Kidney (tissue), 13 donors: ENCODE measurements at regions not wholly inside any gene's neighbourhood (a gene's known extent, or its start where the extent isn't known, plus 50 kb on each side); places are given as distances from the start of the nearest gene placed in this dataset.

Experiments
- DNase-seq, 5 donors: peaks; one replicate each; pipeline ENCODE4 v3.0.0-alpha.2; 2013 to 2020
- FAIRE-seq: peaks from 2 replicates; lab custom pipeline; 2012; peaks lifted over from hg19 to GRCh38; lab: Jason Lieb, UNC
- H3K27ac ChIP-seq, 2 donors: one replicate each; pipeline ENCODE4 v1.7.0; 2013; ENCODE audit warnings: low read depth in 2 of 2, low read length in 2 of 2, inconsistent platforms in 1 of 2
- H3K27me3 ChIP-seq: one replicate; pipeline ENCODE4 v1.7.1; 2013; ENCODE audit warnings: low read length, inconsistent platforms; ENCODE audit not compliant: control insufficient read depth, insufficient read depth
- H3K36me3 ChIP-seq, 3 donors: one replicate each; pipeline versions ENCODE4 v1.7.0 to v1.7.1; 2013; ENCODE audit warnings: low read length in 3 of 3, control low read depth in 1 of 3, inconsistent platforms in 1 of 3; ENCODE audit not compliant: insufficient read depth in 3 of 3, control insufficient read depth in 2 of 3
- H3K4me1 ChIP-seq, 3 donors: one replicate each; pipeline versions ENCODE4 v1.7.0 to v1.7.1; 2013; ENCODE audit warnings: low read length in 3 of 3, inconsistent platforms in 1 of 3, low read depth in 1 of 3; ENCODE audit not compliant: control insufficient read depth in 2 of 3, insufficient read depth in 2 of 3
- H3K4me3 ChIP-seq, 3 donors: one replicate each; pipeline versions ENCODE4 v1.7.0 to v1.8.1; 2013; ENCODE audit warnings: low read length in 3 of 3, control low read depth in 1 of 3, inconsistent platforms in 1 of 3
- H3K9ac ChIP-seq, 3 donors: one replicate each; pipeline versions ENCODE4 v1.7.0 to v1.7.1; 2013; ENCODE audit warnings: low read length in 3 of 3, control low read depth in 1 of 3, inconsistent platforms in 1 of 3
- H3K9me3 ChIP-seq, 3 donors: one replicate each; pipeline versions ENCODE4 v1.7.0 to v1.7.1; 2013; ENCODE audit warnings: low read length in 3 of 3, control low read depth in 1 of 3, inconsistent platforms in 1 of 3; ENCODE audit not compliant: control insufficient read depth in 2 of 3, insufficient read depth in 1 of 3
- CTCF ChIP-seq: IDR thresholded peaks from 3 replicates; pipeline ENCODE4 v1.5.1; 2012; ENCODE audit warnings: mild to moderate bottlenecking, moderate library complexity, borderline replicate concordance; ENCODE audit not compliant: insufficient read depth; ENCODE audit errors: extremely low read depth
- intact Hi-C: fragments of 100-400 bp; cut with DNase I; formaldehyde crosslinking; loops from one replicate; pipeline ENCODE4 v1.11.1; 2022
- donor health status: control.
- donor health status: control.
- donor health status: control.
- donor health status: control.
- donor health status: control.
- donor health status: DM: yes; HTN: yes; CAD: no.
- donor health status: Normal renal cell carcinoma (clear cell type).

- no peak overlapping the region for H3K4me3 ChIP-seq
- DNase-seq = no peak
- H3K36me3 ChIP-seq = no peaks in the 10 kb centered on the region
- no peak for FAIRE-seq
- intact Hi-C loops = no loop called here
- TF ChIP-seq CTCF = no peak
- H3K27ac ChIP-seq = no peak overlapping the region
- no peak overlapping the region for H3K9ac ChIP-seq
- H3K27me3 ChIP-seq = no peaks in the 10 kb centered on the region
- no peaks in the 10 kb centered on the region for H3K9me3 ChIP-seq
- no peaks in the 10 kb centered on the region for H3K4me1 ChIP-seq
These were observed 134.6 kb downstream of the BOD1 start for GRCh38 chr5:173481821-173482220.

- no peak for FAIRE-seq
- intact Hi-C loops = no loop called here
- no peaks in the 10 kb centered on the region for H3K36me3 ChIP-seq
- no peaks in the 10 kb centered on the region for H3K27me3 ChIP-seq
- no peak overlapping the region for H3K9ac ChIP-seq
- DNase-seq = no peak
- H3K27ac ChIP-seq = no peak overlapping the region
- no peak overlapping the region for H3K4me3 ChIP-seq
- H3K4me1 ChIP-seq = no peaks in the 10 kb centered on the region
- H3K9me3 ChIP-seq = no peaks in the 10 kb centered on the region
- no peak for TF ChIP-seq CTCF
These were observed 135.6 kb downstream of the BOD1 start for GRCh38 chr5:173480896-173481295.

- TF ChIP-seq CTCF = no peak
- intact Hi-C loops = no loop called here
- H3K36me3 ChIP-seq = no peaks in the 10 kb centered on the region
- no peaks in the 10 kb centered on the region for H3K27me3 ChIP-seq
- no peaks in the 10 kb centered on the region for H3K9me3 ChIP-seq
- DNase-seq = no peak
- FAIRE-seq = no peak
- H3K4me3 ChIP-seq = no peak overlapping the region
- no peak overlapping the region for H3K9ac ChIP-seq
- H3K4me1 ChIP-seq = no peaks in the 10 kb centered on the region
- no peak overlapping the region for H3K27ac ChIP-seq
These were observed 136.7 kb downstream of the BOD1 start for GRCh38 chr5:173479711-173480110.

- intact Hi-C loops = no loop called here
- FAIRE-seq = no peak
- H3K27ac ChIP-seq = no peak overlapping the region
- H3K4me3 ChIP-seq = no peak overlapping the region
- no peak for TF ChIP-seq CTCF
- no peaks in the 10 kb centered on the region for H3K36me3 ChIP-seq
- no peak for DNase-seq
- no peaks in the 10 kb centered on the region for H3K4me1 ChIP-seq
- H3K9ac ChIP-seq = no peak overlapping the region
- H3K9me3 ChIP-seq = no peaks in the 10 kb centered on the region
- H3K27me3 ChIP-seq = no peaks in the 10 kb centered on the region
These were observed 139.0 kb downstream of the BOD1 start for GRCh38 chr5:173477345-173478040.
